ENCODE measurements at regions not wholly inside any gene's neighbourhood (a gene's known extent, or its start where the extent isn't known, plus 50 kb on each side); places are given as distances from the start of the nearest gene placed in this dataset.

GRCh38 chr2:8510519-8510918, 171.3 kb upstream of the ID2 start:
- TF ChIP-seq YY1 (IDR thresholded peaks at IDR 0.05; ENCODE audit: insufficient read depth, insufficient read length) (no peak), ZNF274 (IDR thresholded peaks at IDR 0.05; ENCODE audit: low read depth, low read length) (no peak), SUZ12 (IDR thresholded peaks at IDR 0.05; ENCODE audit: extremely low read depth, insufficient read depth, insufficient read length) (no peak)

Measured in NT2/D1 (cell line).